Stimulated activated naive B cell treated with anti-CD40 and anti-IgM and Interleukin-4, amounts not matched to agents 10 μg/mL and 1 μg/mL and 100 μg/mL, for 72 hours (primary cell): ENCODE measurements at regions not wholly inside any gene's neighbourhood (a gene's known extent, or its start where the extent isn't known, plus 50 kb on each side); places are given as distances from the start of the nearest gene placed in this dataset.

Experiments
- ATAC-seq, 2 donors: fragments of 150-1000 bp; cut with Tn5 transposase; replicated peaks; 2 replicates each; pipeline ENCODE4 v1.10.0; 2021; ENCODE audit warnings: moderate library complexity in 1 of 2
- DNase-seq: peaks from one replicate; pipeline ENCODE4 v3.0.0; 2021
- H3K27ac Mint-ChIP-seq: one replicate; pipeline ENCODE4 v1.8.0; 2022; ENCODE audit warnings: mild to moderate bottlenecking, mixed read lengths
- H3K27me3 Mint-ChIP-seq, 2 donors: one replicate each; pipeline ENCODE4 v1.8.0; 2022; ENCODE audit warnings: mixed read lengths in 2 of 2
- H3K36me3 Mint-ChIP-seq, 2 donors: one replicate each; pipeline ENCODE4 v1.8.0; 2022; ENCODE audit warnings: mixed read lengths in 2 of 2, mild to moderate bottlenecking in 1 of 2
- H3K4me1 Mint-ChIP-seq, 2 donors: one replicate each; pipeline ENCODE4 v1.8.0; 2022; ENCODE audit warnings: mixed read lengths in 2 of 2, mild to moderate bottlenecking in 1 of 2
- H3K4me3 Mint-ChIP-seq, 2 donors: one replicate each; pipeline ENCODE4 v1.8.0; 2022; ENCODE audit warnings: mild to moderate bottlenecking in 2 of 2, mixed read lengths in 2 of 2, moderate library complexity in 1 of 2
- H3K9me3 Mint-ChIP-seq, 2 donors: one replicate each; pipeline ENCODE4 v1.8.0; 2022; ENCODE audit warnings: mixed read lengths in 2 of 2, mild to moderate bottlenecking in 1 of 2

GRCh38 chr3:194986208-194987043 is 284.5 kb downstream of the XXYLT1 start:
- DNase-seq (no peak), ATAC-seq (no peak)
- Mint-ChIP-seq H3K4me1 (peaks cover 8 to 16% of the 10 kb centered on the region in 2 donors), H3K36me3 (peaks cover 1 to 3% of the 10 kb centered on the region in 2 donors), H3K27ac (no peak overlapping the region), H3K27me3 (peaks cover 35 to 41% of the 10 kb centered on the region in 2 donors), H3K4me3 (no peak overlapping the region), H3K9me3 (peaks cover 0 to 4% of the 10 kb centered on the region in 2 donors)

DNA sequence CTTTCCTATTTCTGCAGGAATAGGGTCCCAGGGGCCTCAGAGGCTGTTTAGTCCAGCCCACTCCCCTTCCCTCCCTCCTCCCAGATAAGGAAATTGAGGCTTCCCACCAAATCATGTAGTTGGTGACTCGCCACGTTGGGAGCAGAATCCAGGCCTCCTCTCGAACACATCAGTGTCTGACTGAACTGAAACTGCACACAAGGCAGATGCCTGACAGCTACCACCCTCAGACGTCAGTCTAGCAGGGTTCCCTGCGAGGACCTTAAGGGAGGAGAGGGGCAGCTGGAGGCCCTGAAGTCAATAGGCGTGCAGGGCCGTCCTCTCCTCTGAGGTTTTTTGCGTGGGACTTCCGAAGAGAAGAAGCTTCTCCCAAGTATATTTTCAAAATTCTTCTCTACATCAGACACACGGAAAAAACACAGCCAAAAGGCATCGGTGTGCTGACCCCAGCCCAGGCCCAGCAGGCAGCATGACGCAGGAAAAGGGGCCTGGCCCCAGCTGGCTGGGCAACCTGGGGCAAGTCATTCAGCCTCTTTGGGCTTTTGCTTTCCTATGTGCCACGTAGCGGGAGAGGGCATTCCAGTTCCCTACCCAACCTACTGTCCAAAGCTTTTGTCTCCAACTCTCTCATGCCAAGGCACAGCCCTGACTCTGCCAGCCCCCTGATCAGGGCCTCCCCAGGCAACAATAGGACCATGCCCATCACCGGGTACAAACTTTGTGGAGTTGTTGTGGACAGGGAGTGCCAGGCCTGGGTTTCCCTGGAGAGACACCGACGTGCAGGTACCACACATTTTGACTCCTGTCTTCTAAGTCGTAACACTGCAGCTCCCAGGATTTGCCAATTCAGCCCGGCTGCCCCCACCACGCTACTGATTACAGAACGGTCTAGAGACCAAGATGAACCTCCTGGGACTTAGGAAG is 283.1 kb downstream of the XXYLT1 start:
- H3K9me3 Mint-ChIP-seq, result no peaks in the 10 kb centered on the region
- peaks cover 27 to 35% of the 10 kb centered on the region in 2 donors for H3K27me3 Mint-ChIP-seq
- ATAC-seq, result no peak
- no peaks in the 10 kb centered on the region for H3K36me3 Mint-ChIP-seq
- H3K27ac Mint-ChIP-seq, result no peak overlapping the region
- H3K4me1 Mint-ChIP-seq, result peaks cover 8 to 16% of the 10 kb centered on the region in 2 donors
- no peak overlapping the region for H3K4me3 Mint-ChIP-seq
- no peak for DNase-seq

DNA sequence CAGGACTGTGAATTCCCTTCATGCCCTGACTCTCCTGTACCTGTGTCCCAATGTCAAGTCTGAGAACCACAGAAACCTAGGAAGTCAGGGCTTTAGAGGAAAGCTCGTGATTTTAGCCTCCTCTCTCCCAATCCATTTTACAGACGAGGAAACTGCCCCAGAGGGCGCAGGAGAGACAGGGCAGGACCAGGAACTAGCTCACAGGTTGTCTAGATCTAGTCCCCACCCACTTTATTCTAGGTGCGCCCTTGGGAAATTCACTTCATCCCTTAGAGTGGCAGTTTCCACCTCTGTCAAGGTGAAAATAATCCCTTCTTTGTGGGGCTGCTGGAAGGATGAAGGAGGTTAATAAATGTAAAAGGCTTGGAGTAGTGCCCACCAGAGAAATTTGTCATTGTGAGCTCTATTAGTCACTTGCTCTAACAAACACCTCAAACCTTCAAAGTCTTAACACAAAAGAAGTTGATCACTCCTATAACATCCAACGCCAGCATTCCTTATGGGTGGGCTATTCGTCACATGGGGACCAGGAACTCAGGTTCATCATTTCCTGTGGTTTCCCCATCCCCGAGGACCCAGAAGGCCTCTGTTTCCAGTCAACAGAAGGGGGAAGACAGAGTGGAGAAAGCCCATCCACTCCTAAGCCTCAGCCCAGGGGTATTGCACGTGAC is 282.3 kb downstream of the XXYLT1 start:
- Mint-ChIP-seq H3K27ac (no peak overlapping the region), H3K27me3 (peaks cover 22 to 27% of the 10 kb centered on the region in 2 donors), H3K4me1 (peaks cover 8 to 16% of the 10 kb centered on the region in 2 donors), H3K36me3 (no peaks in the 10 kb centered on the region), H3K9me3 (no peaks in the 10 kb centered on the region), H3K4me3 (no peak overlapping the region)
- no peak for DNase-seq
- no peak for ATAC-seq

DNA sequence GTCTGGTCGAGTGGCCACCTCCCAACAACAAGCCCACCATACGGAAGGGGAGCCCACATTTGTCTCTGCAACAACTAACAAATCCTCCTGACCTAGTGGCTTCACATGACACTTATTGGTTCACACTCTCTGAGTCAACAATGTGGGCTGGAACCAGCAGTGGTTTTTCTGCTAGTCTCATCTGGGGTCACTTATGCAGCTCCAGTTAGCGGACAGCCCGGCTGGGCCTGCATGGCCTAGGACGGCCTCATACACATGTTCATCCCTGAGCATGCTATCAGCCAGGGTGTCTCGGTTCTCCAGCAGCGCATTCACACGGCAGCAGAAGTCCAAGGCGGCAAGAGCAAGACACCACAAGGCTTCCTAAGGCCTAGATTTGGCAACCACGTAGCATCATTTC is 281.7 kb downstream of the XXYLT1 start:
- peaks cover 8 to 15% of the 10 kb centered on the region in 2 donors for H3K4me1 Mint-ChIP-seq
- ATAC-seq, result no peak
- no peaks in the 10 kb centered on the region for H3K36me3 Mint-ChIP-seq
- H3K27ac Mint-ChIP-seq, result no peak overlapping the region
- no peak for DNase-seq
- no peaks in the 10 kb centered on the region for H3K9me3 Mint-ChIP-seq
- peaks cover 20 to 22% of the 10 kb centered on the region in 2 donors for H3K27me3 Mint-ChIP-seq
- no peak overlapping the region for H3K4me3 Mint-ChIP-seq

- no peaks in the 10 kb centered on the region for H3K36me3 Mint-ChIP-seq
- no peak overlapping the region for H3K27ac Mint-ChIP-seq
- no peak overlapping the region for H3K4me3 Mint-ChIP-seq
- ATAC-seq (peak in 1 of 2 donors; percentile 55), DNase-seq (no peak)
- peaks cover under 1 to 8% of the 10 kb centered on the region in 2 donors for H3K4me1 Mint-ChIP-seq
- H3K9me3 Mint-ChIP-seq, result no peaks in the 10 kb centered on the region
- H3K27me3 Mint-ChIP-seq, result peaks cover 11 to 13% of the 10 kb centered on the region in 2 donors
Measured at GRCh38 chr3:194990454-194991337, 280.3 kb downstream of the XXYLT1 start.

DNA sequence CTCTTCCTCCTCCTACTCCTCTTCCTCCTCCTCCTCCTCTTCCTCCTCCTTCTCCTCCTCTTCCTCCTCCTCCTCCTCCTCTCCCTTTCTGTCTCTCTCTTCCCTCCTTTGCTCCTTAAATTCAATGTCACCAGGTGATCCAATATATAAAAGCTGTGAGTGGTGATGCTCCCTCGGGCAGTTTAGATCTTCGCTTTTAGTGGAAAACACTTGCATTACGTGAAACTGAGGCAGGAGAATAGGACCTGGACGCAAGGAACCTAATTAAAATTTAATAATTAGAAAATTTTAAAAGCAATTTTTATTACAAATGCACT is 279.7 kb downstream of the XXYLT1 start:
- Mint-ChIP-seq H3K4me1 (peaks cover 0 to 7% of the 10 kb centered on the region in 2 donors), H3K27me3 (peaks cover 5 to 13% of the 10 kb centered on the region in 2 donors), H3K27ac (no peak overlapping the region), H3K36me3 (no peaks in the 10 kb centered on the region), H3K9me3 (no peaks in the 10 kb centered on the region), H3K4me3 (no peak overlapping the region)
- ATAC-seq (no peak), DNase-seq (no peak)

DNA sequence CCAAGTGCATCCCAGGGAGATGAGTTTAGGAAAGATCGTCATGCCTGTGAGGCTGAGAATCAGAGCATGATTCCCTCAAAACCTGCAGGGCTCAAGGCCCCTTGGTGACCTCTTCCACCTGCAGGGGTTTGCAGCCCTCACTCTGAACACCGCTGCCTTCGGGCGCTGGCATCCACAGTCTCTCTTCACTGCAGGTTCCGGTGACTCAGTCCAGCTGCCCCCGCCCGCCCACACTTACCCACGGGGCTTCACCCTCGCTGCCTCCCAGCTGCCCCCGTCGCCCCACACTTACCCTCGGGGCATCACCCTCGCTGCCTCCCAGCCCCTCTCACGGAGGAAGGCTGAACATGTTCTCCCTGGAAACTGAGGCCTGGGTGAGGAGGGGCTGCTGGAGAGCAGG is 277.1 kb downstream of the XXYLT1 start:
- Mint-ChIP-seq H3K4me1 (peaks cover 0 to 3% of the 10 kb centered on the region in 2 donors), H3K9me3 (no peaks in the 10 kb centered on the region), H3K27me3 (peaks cover 0 to 8% of the 10 kb centered on the region in 2 donors), H3K36me3 (no peaks in the 10 kb centered on the region), H3K27ac (no peak overlapping the region), H3K4me3 (no peak overlapping the region)
- ATAC-seq, result no peak
- DNase-seq, result no peak

GRCh38 chr3:194994551-194994981 is 276.4 kb downstream of the XXYLT1 start:
- peaks cover 0 to 4% of the 10 kb centered on the region in 2 donors for H3K4me1 Mint-ChIP-seq
- DNase-seq (no peak), ATAC-seq (no peak)
- no peak overlapping the region for H3K27ac Mint-ChIP-seq
- H3K9me3 Mint-ChIP-seq, result no peaks in the 10 kb centered on the region
- no peak overlapping the region for H3K4me3 Mint-ChIP-seq
- H3K36me3 Mint-ChIP-seq, result no peaks in the 10 kb centered on the region
- H3K27me3 Mint-ChIP-seq, result peaks cover 0 to 8% of the 10 kb centered on the region in 2 donors

- ATAC-seq (no peak), DNase-seq (no peak)
- Mint-ChIP-seq H3K4me3 (no peak overlapping the region), H3K9me3 (no peaks in the 10 kb centered on the region), H3K27ac (no peak overlapping the region), H3K36me3 (no peaks in the 10 kb centered on the region), H3K4me1 (peaks cover 0 to 4% of the 10 kb centered on the region in 2 donors), H3K27me3 (peaks cover 0 to 8% of the 10 kb centered on the region in 2 donors)
Measured at GRCh38 chr3:194995334-194995733, 275.6 kb downstream of the XXYLT1 start.

DNA sequence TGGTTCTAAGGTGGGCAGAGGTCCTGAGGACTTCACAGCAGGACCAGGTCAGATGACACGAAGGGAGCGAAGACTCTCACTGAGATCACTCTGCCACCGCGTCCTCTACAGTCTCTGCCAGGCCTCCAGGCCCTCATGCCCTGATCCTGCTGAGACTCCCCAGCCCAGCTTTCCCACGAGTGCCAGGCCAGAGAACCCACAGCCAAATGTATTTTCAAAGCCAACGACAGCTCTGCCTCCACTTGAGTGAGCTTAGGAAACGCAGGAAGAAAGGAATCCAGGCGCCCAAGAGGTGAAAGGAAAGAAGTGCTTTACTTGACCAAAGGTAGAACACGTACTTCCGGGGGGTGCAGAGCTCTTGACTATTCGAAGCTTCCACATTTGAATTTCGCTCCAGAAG is 275.0 kb downstream of the XXYLT1 start:
- no peak for ATAC-seq
- H3K4me1 Mint-ChIP-seq, result peaks cover 0 to 4% of the 10 kb centered on the region in 2 donors
- H3K4me3 Mint-ChIP-seq, result no peak overlapping the region
- no peak for DNase-seq
- H3K36me3 Mint-ChIP-seq, result no peaks in the 10 kb centered on the region
- peaks cover 0 to 8% of the 10 kb centered on the region in 2 donors for H3K27me3 Mint-ChIP-seq
- H3K9me3 Mint-ChIP-seq, result no peaks in the 10 kb centered on the region
- no peak overlapping the region for H3K27ac Mint-ChIP-seq

DNA sequence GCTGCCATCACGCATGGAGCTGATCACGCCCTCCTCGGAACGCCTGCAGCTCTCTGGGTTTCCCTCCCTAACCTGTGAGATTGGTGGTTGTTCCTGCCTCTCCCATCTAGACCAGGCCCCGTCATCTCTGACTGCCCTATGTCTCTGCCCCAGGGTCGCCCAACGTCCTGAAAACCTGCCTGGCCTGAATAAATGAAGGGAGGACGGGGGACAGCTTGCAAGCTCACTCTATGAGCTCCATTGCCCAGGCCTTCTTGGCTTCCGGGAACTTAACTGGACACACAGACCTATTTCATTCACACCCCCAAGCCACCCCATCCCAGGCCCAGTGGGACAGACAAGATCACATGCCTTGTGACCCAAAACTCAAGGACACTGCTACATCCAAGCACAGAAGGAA is 274.2 kb downstream of the XXYLT1 start:
- no peak for DNase-seq
- H3K27me3 Mint-ChIP-seq, result peaks cover 0 to 4% of the 10 kb centered on the region in 2 donors
- peaks cover 2 to 5% of the 10 kb centered on the region in 2 donors for H3K4me1 Mint-ChIP-seq
- no peaks in the 10 kb centered on the region for H3K9me3 Mint-ChIP-seq
- no peak overlapping the region for H3K4me3 Mint-ChIP-seq
- H3K36me3 Mint-ChIP-seq, result no peaks in the 10 kb centered on the region
- no peak for ATAC-seq
- H3K27ac Mint-ChIP-seq, result no peak overlapping the region

DNA sequence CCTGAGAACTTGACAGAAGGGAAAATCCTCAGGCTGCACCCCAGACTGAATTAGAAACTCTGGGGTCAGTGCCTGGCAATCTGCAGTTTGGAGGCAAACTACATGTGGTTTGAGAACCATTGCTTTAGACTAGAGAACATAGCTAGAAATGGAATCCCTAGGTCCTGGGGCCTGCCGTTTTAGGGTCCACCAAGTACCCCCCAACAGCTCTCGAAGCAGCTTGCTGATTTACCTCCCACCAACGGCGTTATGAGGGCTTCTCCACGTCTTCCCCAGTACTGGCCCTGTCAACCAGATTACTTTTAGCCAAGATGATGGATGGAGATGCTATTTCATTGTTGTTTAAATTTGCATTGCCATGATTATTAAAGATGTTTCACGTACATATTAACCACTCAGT is 272.5 kb downstream of the XXYLT1 start:
- H3K9me3 Mint-ChIP-seq, result no peaks in the 10 kb centered on the region
- ATAC-seq (no peak), DNase-seq (no peak)
- H3K27me3 Mint-ChIP-seq, result peaks cover 0 to 4% of the 10 kb centered on the region in 2 donors
- H3K4me1 Mint-ChIP-seq, result peaks cover 16 to 20% of the 10 kb centered on the region in 2 donors
- no peaks in the 10 kb centered on the region for H3K36me3 Mint-ChIP-seq
- H3K27ac Mint-ChIP-seq, result peak overlapping the region; percentile 65
- H3K4me3 Mint-ChIP-seq, result no peak overlapping the region

DNA sequence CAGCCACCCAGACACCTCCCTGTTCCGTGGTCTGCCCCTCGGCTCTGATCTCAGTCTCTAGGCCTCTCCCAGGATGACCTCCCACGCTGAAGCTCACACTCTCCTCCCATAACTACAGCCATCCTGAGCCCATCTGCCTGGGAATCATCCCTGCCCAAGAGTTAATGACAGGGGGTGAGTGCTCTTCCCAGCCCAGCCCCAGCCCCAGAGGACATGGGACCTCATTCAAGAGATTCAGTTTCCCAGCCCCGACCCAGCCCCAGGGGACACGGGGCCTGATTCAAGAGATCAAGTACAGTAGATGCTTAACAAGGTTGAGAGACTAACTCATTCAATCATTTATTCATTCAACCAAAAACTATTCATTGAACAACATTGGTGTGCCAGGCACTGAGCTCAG is 272.0 kb downstream of the XXYLT1 start:
- peaks cover 0 to 7% of the 10 kb centered on the region in 2 donors for H3K27me3 Mint-ChIP-seq
- DNase-seq (no peak), ATAC-seq (no peak)
- H3K4me1 Mint-ChIP-seq, result peaks cover 16 to 21% of the 10 kb centered on the region in 2 donors
- no peak overlapping the region for H3K27ac Mint-ChIP-seq
- no peaks in the 10 kb centered on the region for H3K9me3 Mint-ChIP-seq
- no peaks in the 10 kb centered on the region for H3K36me3 Mint-ChIP-seq
- H3K4me3 Mint-ChIP-seq, result no peak overlapping the region
